Esophagus (tissue), 2 donors: ENCODE measurements at regions not wholly inside any gene's neighbourhood (a gene's known extent, or its start where the extent isn't known, plus 50 kb on each side); places are given as distances from the start of the nearest gene placed in this dataset.
"Not testable (repeated sequence)": the region's sequence is repeated elsewhere in the genome, so short reads cannot be mapped to it uniquely, and the experiment has no call there.

Experiments used
- H3K27ac ChIP-seq, 2 donors: one replicate each; pipeline ENCODE4 v1.5.1; 2013; ENCODE audit warnings: low read depth in 2 of 2, mild to moderate bottlenecking in 2 of 2, inconsistent platforms in 1 of 2, low read length in 1 of 2, moderate library complexity in 1 of 2
- H3K27me3 ChIP-seq, 2 donors: one replicate each; pipeline ENCODE4 v1.6.1; 2013; ENCODE audit warnings: low read length in 2 of 2, control low read depth in 1 of 2, mild to moderate bottlenecking in 1 of 2; ENCODE audit not compliant: insufficient read depth in 2 of 2, control insufficient read depth in 1 of 2
- H3K36me3 ChIP-seq, 2 donors: one replicate each; pipeline ENCODE4 v1.6.1; 2013; ENCODE audit warnings: low read length in 1 of 2; ENCODE audit not compliant: control insufficient read depth in 2 of 2, insufficient read depth in 2 of 2
- H3K4me1 ChIP-seq, 2 donors: one replicate each; pipeline ENCODE4 v1.6.1; 2013; ENCODE audit warnings: low read length in 1 of 2; ENCODE audit not compliant: control insufficient read depth in 2 of 2, insufficient read depth in 2 of 2
- H3K4me3 ChIP-seq, 2 donors: one replicate each; pipeline ENCODE4 v1.5.1; 2013; ENCODE audit warnings: low read length in 2 of 2, mild to moderate bottlenecking in 2 of 2, low read depth in 1 of 2, moderate library complexity in 1 of 2
- H3K9me3 ChIP-seq, 2 donors: one replicate each; pipeline ENCODE4 v1.6.1; 2013; ENCODE audit warnings: mild to moderate bottlenecking in 2 of 2, low read depth in 1 of 2, low read length in 1 of 2, moderate library complexity in 1 of 2; ENCODE audit not compliant: control insufficient read depth in 2 of 2, insufficient read depth in 1 of 2
- WGBS, 2 donors: extraction: QIAGEN DNeasy Blood & Tissue Kit; methylation state at CpG; one replicate each; pipeline ENCODE4 v1.1.7; 2013; 5-methylcytosine and 5-hydroxymethylcytosine counted together
- donor health status: healthy with polysubstance abuse.
- donor health status: Bipolar disorder and iron deficiency.

DNA sequence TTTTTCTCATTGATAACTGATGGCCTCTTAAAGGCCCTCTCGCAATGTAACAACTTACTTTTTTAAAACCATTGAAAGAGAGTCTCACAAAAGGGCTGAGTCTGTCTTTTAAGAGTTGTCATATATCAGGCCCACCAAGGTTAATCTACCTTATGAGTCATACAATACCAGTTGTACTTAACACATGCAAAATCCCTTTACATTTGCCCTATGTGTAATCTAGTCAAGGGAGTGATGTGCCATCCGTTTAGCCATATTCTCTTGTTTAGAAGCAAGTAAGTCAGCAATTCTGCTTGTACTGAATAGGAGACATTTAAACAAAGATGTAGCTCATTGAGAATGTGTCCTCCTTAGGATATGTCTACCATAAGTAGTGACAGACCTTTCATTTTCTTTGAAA, 143.7 kb downstream of the TENT5A start:
- H3K27ac ChIP-seq = no peak overlapping the region
- H3K36me3 ChIP-seq = no peaks in the 10 kb centered on the region
- no peaks in the 10 kb centered on the region for H3K4me1 ChIP-seq
- no peaks in the 10 kb centered on the region for H3K9me3 ChIP-seq
- 84 to 89% methylated on average over 2 of the region's 2 CpGs for WGBS, 2 donors
- no peaks in the 10 kb centered on the region for H3K27me3 ChIP-seq
- H3K4me3 ChIP-seq = no peak overlapping the region

DNA sequence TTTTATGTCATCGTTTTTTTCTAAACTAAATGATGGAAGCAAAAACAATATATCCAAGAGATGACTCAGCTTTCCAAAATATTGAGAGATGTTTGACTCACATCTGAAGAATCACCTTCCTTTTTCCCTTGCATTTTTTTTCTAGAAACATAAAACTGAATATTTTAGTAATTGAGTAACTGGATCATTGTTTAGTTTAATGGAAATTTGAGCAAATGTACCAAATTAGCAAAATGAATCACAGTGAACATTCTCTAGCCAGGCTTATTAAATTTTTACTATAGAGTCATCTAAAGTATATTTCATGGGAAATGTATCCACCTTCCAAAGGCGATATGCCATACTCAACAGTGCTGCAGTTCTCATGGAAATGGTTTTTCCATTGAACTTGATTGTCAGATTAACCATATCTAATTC, 145.5 kb downstream of the TENT5A start:
- Histone ChIP-seq H3K4me1 (no peaks in the 10 kb centered on the region), H3K9me3 (no peaks in the 10 kb centered on the region), H3K27ac (no peak overlapping the region), H3K36me3 (no peaks in the 10 kb centered on the region), H3K27me3 (no peaks in the 10 kb centered on the region), H3K4me3 (no peak overlapping the region)
- 80 to 84% methylated on average over 2 of the region's 2 CpGs for WGBS, 2 donors

DNA sequence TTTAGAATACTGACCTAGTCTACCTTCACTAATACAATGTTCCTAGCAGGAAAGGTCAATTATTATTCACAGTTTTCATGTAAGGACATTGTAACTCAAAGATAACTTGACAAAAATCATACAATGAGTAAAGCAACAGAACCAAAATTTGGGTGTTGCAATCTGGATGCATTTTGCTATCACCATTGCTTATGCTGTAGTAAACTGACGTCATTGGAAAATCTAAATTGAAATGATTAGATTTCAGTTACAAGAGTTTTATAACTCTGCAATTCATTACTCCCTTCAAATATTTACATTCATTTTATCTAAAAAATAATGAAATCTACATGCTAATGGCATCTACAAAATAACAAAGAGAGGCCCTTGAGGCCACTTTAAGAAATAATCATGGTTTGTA, 147.0 kb downstream of the TENT5A start:
- no peaks in the 10 kb centered on the region for H3K36me3 ChIP-seq
- no peak overlapping the region for H3K4me3 ChIP-seq
- no peaks in the 10 kb centered on the region for H3K4me1 ChIP-seq
- 83 to 94% methylated on average over 1 of the region's 1 CpG for WGBS, 2 donors
- no peaks in the 10 kb centered on the region for H3K27me3 ChIP-seq
- H3K9me3 ChIP-seq = no peaks in the 10 kb centered on the region
- no peak overlapping the region for H3K27ac ChIP-seq

DNA sequence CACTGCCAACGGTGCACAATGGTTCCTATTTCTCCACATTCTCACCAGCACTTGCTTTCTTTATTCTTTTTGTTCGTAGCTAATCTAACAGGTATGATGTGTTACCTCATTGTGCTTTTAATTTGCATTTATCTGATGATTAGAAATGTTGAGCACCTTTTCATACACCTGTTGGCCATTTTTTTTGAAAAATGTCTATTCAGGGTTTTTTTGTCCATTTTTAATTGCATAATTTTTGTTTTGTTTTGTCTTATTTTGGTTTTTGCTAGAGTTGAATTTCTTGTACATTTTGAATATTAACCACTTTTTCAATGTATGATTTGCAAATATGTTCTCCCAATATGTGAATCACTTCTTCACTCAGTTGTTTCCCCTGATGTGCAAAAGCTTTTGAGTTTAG, 150.6 kb downstream of the TENT5A start:
- no peaks in the 10 kb centered on the region for H3K9me3 ChIP-seq
- no peaks in the 10 kb centered on the region for H3K4me1 ChIP-seq
- H3K27ac ChIP-seq = no peak overlapping the region
- H3K27me3 ChIP-seq = no peaks in the 10 kb centered on the region
- 88 to 91% methylated on average over 2 of the region's 2 CpGs for WGBS, 2 donors
- H3K4me3 ChIP-seq = no peak overlapping the region
- no peaks in the 10 kb centered on the region for H3K36me3 ChIP-seq

GRCh38 chr6:81600488-81600887, 152.0 kb downstream of the TENT5A start:
- not testable (repeated sequence) for H3K36me3 ChIP-seq
- 94 to 95% methylated on average over 4 of the region's 4 CpGs for WGBS, 2 donors

DNA sequence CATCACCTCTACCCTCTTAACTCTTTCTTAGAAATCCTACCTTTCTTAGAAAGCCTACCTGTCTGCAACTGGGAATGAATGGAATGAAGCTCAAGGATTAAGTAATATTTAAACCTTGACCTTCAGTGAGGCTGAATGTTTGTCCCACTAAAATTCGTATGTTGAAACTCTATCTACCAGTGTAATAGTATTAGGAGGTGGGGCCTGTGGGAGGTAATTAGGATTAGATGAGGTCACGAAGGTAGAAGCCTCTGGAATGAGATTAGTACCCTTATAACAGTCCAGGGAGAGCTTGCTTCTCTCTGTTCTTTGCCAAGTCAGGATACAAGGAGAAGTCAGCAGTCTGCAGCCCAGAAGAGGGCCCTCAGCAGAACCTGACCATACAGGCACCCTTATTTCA, 158.0 kb downstream of the TENT5A start:
- no peak overlapping the region for H3K27ac ChIP-seq
- H3K27me3 ChIP-seq = no peaks in the 10 kb centered on the region
- H3K9me3 ChIP-seq = no peaks in the 10 kb centered on the region
- no peak overlapping the region for H3K4me3 ChIP-seq
- H3K36me3 ChIP-seq = no peaks in the 10 kb centered on the region
- H3K4me1 ChIP-seq = no peaks in the 10 kb centered on the region
- 66 to 70% methylated on average over 2 of the region's 2 CpGs for WGBS, 2 donors

More at GRCh38 chr6:81600488-81600887, 152.0 kb downstream of the TENT5A start:
- not testable (repeated sequence) for H3K4me3 ChIP-seq, H3K4me1 ChIP-seq, H3K9me3 ChIP-seq, H3K27me3 ChIP-seq, H3K27ac ChIP-seq

DNA sequence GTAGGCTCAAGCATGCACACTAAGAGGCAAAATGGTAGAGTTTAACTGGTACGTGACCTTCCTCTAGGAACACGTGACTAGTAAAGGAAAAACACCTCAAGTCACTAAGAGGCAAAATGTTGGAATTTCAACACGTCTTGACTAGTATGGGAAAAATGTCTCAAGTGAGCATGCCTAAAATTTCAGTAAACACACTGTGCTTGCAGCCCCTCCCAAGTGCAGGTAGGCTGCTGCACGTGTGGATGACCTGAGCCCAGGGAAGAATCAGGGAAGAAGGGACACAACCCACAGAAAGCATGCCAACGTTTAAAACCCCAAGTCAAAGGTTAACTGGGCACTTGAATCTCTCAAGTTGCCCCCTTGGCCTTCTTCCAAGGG, 162.2 kb downstream of the TENT5A start:
- Histone ChIP-seq H3K36me3 (no peaks in the 10 kb centered on the region), H3K9me3 (no peaks in the 10 kb centered on the region), H3K4me1 (no peaks in the 10 kb centered on the region), H3K27me3 (no peaks in the 10 kb centered on the region), H3K4me3 (no peak overlapping the region), H3K27ac (no peak overlapping the region)
- WGBS, 2 donors = 53 to 55% methylated on average over 5 of the region's 5 CpGs

GRCh38 chr6:81589465-81590313, 162.8 kb downstream of the TENT5A start:
- Histone ChIP-seq H3K9me3 (no peaks in the 10 kb centered on the region), H3K27me3 (no peaks in the 10 kb centered on the region), H3K4me1 (no peaks in the 10 kb centered on the region), H3K27ac (no peak overlapping the region), H3K4me3 (no peak overlapping the region), H3K36me3 (no peaks in the 10 kb centered on the region)
- 59 to 71% methylated on average over 5 of the region's 5 CpGs for WGBS, 2 donors

DNA sequence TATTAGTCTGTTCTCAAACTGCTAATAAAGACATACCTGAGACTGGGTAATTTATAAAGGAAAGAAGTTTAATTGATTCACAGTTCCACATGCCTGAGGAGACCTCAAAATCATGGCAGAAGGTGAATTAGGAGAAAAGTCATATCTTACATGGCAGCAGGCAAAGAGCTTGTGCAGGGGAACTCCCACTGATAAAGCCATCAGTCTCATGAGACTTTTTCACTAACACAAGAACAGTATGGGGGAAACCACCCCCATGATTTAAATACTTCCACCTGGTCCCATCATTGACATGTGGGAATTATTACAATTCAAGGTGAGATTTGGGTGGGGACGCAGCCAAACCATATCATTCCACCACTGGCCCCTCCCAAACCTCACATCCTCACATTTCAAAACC, 166.8 kb downstream of the TENT5A start:
- WGBS, 2 donors = 82 to 95% methylated on average over 1 of the region's 1 CpG
- H3K27me3 ChIP-seq, H3K36me3 ChIP-seq, H3K4me1 ChIP-seq, H3K27ac ChIP-seq, H3K4me3 ChIP-seq, H3K9me3 ChIP-seq: not testable (repeated sequence)

GRCh38 chr6:81584156-81584555, 168.3 kb downstream of the TENT5A start:
- H3K27ac ChIP-seq, H3K4me3 ChIP-seq, H3K9me3 ChIP-seq, H3K36me3 ChIP-seq, H3K4me1 ChIP-seq, H3K27me3 ChIP-seq: not testable (repeated sequence)
- 66 to 68% methylated on average over 2 of the region's 2 CpGs for WGBS, 2 donors
